MM.1S (cell line): ENCODE measurements at regions not wholly inside any gene's neighbourhood (a gene's known extent, or its start where the extent isn't known, plus 50 kb on each side); places are given as distances from the start of the nearest gene placed in this dataset.

Source experiments
- CTCF ChIP-seq: fragments of 300-600 bp; sonication (generic); IDR thresholded peaks from 2 replicates; pipeline ENCODE4 v1.5.1; 2016; ENCODE audit warnings: antibody characterized with exemption, low read length, mixed read lengths
- EZH2 ChIP-seq: fragments of 300-600 bp; sonication (generic); optimal IDR thresholded peaks from 2 replicates; pipeline ENCODE3; 2017; ENCODE audit warnings: low read depth, mild to moderate bottlenecking, antibody characterized with exemption, low read length, mixed read lengths
- EZH2phosphoT487 ChIP-seq: fragments of 300-600 bp; sonication (generic); IDR thresholded peaks from 2 replicates; pipeline ENCODE4 v1.6.1; 2018; ENCODE audit warnings: antibody characterized with exemption, low read length

GRCh38 chr5:97915106-97915505 lies 732.1 kb upstream of the RIOK2 start:
- TF ChIP-seq CTCF (no peak), EZH2phosphoT487 (no peak), EZH2 (no peak)
